Keratinocyte (primary cell): ENCODE measurements at regions not wholly inside any gene's neighbourhood (a gene's known extent, or its start where the extent isn't known, plus 50 kb on each side); places are given as distances from the start of the nearest gene placed in this dataset.

ENCODE experiments used
- CTCF ChIP-seq, 3 experiments: IDR thresholded peaks in 1 of 3; conservative IDR thresholded peaks in 1 of 3; optimal IDR thresholded peaks in 1 of 3; 2 replicates in 2 of 3; 3 replicates in 1 of 3; pipeline versions ENCODE3 to v1.5.1; 2011; ENCODE audit warnings: low read length in 3 of 3, mild to moderate bottlenecking in 3 of 3, moderate library complexity in 2 of 3, control low read depth in 1 of 3, inconsistent platforms in 1 of 3; ENCODE audit not compliant: insufficient read depth in 2 of 3; ENCODE audit errors: extremely low read depth in 1 of 3
- EZH2 ChIP-seq: IDR thresholded peaks from one replicate; pipeline ENCODE4 v1.6.1; 2012; ENCODE audit warnings: inconsistent platforms, mild to moderate bottlenecking, low read length, moderate library complexity

DNA sequence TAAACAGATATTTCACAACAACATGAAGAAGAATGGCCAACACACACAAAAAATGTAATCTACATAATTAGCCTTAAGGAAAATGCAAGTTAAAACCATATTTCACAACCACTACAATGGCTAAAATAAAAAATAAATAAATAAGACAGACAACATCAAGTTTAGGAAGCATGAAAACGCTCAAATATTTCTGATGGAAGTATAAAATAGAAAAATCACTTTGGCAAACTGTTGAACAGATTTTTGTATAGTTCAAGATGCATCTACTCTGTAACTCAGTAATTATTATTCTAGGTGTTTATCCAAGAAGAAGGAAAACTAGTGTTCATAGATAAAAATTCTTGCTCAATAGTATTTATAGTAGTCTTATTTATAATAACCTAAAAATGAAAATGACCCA lies 1410.1 kb upstream of the ADGRB3 start:
- no peak for TF ChIP-seq CTCF (optimal IDR thresholded peaks at IDR 0.05 in 1 of 3, IDR thresholded peaks at IDR 0.05 in 1 of 3, conservative IDR thresholded peaks at IDR 0.05 in 1 of 3; ENCODE audit: extremely low read depth in 1 of 3, insufficient read depth in 2 of 3, low read length in 3 of 3)
- no peak for TF ChIP-seq EZH2
